Naive thymus-derived CD4-positive, alpha-beta T cell (primary cell): ENCODE measurements at regions not wholly inside any gene's neighbourhood (a gene's known extent, or its start where the extent isn't known, plus 50 kb on each side); places are given as distances from the start of the nearest gene placed in this dataset.

Experiments
- ATAC-seq: fragments of 150-1000 bp; cut with Tn5 transposase; 2 replicates; pipeline ENCODE4 v1.10.0; 2021; ENCODE audit warnings: mild to moderate bottlenecking, moderate library complexity
- CTCF ChIA-PET: fragments of 350-600 bp; sonication (Branson Sonifier 250); formaldehyde crosslinking; loops from one replicate; lab custom pipeline; 2021; ENCODE audit warnings: antibody characterized with exemption; lab: Charles Lee
- POLR2A ChIA-PET: fragments of 350-600 bp; sonication (Branson Sonifier 250); formaldehyde crosslinking; loops from one replicate; lab custom pipeline; 2021; ENCODE audit warnings: antibody characterized with exemption, inconsistent platforms; lab: Charles Lee
- DNase-seq, 9 donors: peaks; one replicate each; pipeline versions ENCODE4 v3.0.0 to v3.0.0-alpha.2; 2020 to 2022; ENCODE audit warnings: mixed read lengths in 1 of 9
- H3K27ac ChIP-seq: one replicate; pipeline ENCODE4 v1.7.0; 2013; ENCODE audit warnings: mild to moderate bottlenecking, low read depth, low read length, moderate library complexity
- H3K27me3 ChIP-seq, 2 donors: one replicate each; pipeline ENCODE4 v1.7.0; 2013; ENCODE audit warnings: low read length in 2 of 2, mild to moderate bottlenecking in 2 of 2, moderate library complexity in 2 of 2; ENCODE audit not compliant: control insufficient read depth in 2 of 2, insufficient read depth in 2 of 2
- H3K36me3 ChIP-seq, 3 experiments: 1 replicate in 2 of 3; 2 replicates in 1 of 3; pipeline ENCODE4 v1.7.0; 2013; ENCODE audit warnings: low read length in 3 of 3, mild to moderate bottlenecking in 3 of 3, moderate library complexity in 1 of 3; ENCODE audit not compliant: insufficient read depth in 3 of 3, control insufficient read depth in 2 of 3
- H3K4me1 ChIP-seq, 2 donors: one replicate each; pipeline ENCODE4 v1.7.0; 2013; ENCODE audit warnings: low read length in 2 of 2, mild to moderate bottlenecking in 2 of 2, moderate library complexity in 1 of 2; ENCODE audit not compliant: control insufficient read depth in 2 of 2, insufficient read depth in 2 of 2
- H3K4me3 ChIP-seq: 2 replicates; pipeline ENCODE4 v1.7.0; 2013; ENCODE audit warnings: mild to moderate bottlenecking, low read length
- H3K9me3 ChIP-seq, 3 experiments: 1 replicate in 2 of 3; 2 replicates in 1 of 3; pipeline ENCODE4 v1.7.0; 2013; ENCODE audit warnings: low read length in 3 of 3; ENCODE audit not compliant: control insufficient read depth in 2 of 3
- H3K27ac Mint-ChIP-seq, 9 donors: one replicate each; pipeline ENCODE4 v1.8.0; 2020 to 2022; ENCODE audit warnings: mixed read lengths in 9 of 9, mild to moderate bottlenecking in 8 of 9, moderate library complexity in 5 of 9, inconsistent platforms in 2 of 9
- H3K27me3 Mint-ChIP-seq, 5 donors: one replicate each; pipeline ENCODE4 v1.8.0; 2021 to 2022; ENCODE audit warnings: mixed read lengths in 5 of 5, mild to moderate bottlenecking in 1 of 5
- H3K36me3 Mint-ChIP-seq, 5 donors: one replicate each; pipeline ENCODE4 v1.8.0; 2020 to 2022; ENCODE audit warnings: mixed read lengths in 5 of 5, mild to moderate bottlenecking in 3 of 5, inconsistent platforms in 1 of 5
- H3K4me1 Mint-ChIP-seq, 7 donors: one replicate each; pipeline ENCODE4 v1.8.0; 2020 to 2022; ENCODE audit warnings: mixed read lengths in 7 of 7, mild to moderate bottlenecking in 3 of 7, inconsistent platforms in 1 of 7
- H3K4me3 Mint-ChIP-seq, 10 donors: one replicate each; pipeline ENCODE4 v1.8.0; 2020 to 2022; ENCODE audit warnings: mild to moderate bottlenecking in 10 of 10, mixed read lengths in 10 of 10, moderate library complexity in 6 of 10, inconsistent platforms in 2 of 10
- H3K9me3 Mint-ChIP-seq, 11 donors: one replicate each; pipeline ENCODE4 v1.8.0; 2020 to 2022; ENCODE audit warnings: mixed read lengths in 11 of 11, mild to moderate bottlenecking in 4 of 11, inconsistent platforms in 1 of 11, moderate library complexity in 1 of 11
- intact Hi-C, 2 donors: fragments of 100-400 bp; cut with micrococcal nuclease; formaldehyde crosslinking; loops; one replicate each; pipeline ENCODE4 v1.15.1; 2023

DNA sequence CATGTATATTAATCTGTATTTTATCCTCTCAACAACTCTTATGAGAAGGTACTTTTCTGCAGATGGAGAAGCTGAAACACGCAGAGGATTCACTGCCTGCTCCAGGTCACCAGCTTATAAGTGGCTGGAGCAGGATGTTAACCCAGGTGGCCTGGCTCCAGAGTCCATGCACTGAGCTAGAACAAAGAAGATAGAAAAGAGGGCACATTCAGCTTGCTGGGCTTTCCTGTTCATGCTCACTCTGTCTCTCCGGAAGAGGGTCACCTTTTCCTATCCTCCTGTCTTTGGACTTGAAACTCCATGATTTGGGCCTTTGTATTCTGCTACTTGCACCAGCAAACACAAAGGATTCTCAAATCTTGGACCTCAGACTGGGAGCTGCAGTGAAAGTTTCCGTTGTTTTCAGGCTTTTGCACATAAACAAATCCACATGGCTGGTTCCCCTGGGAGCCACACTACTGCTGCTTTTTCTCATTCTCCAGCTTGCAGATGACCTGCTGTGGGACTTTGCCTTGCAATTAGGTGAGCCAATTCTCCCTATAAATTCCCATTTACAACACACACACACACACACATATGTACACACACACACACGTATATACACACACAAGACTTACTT lies 117.3 kb upstream of the GRK3 start:
- no peak for ATAC-seq
- H3K36me3 Mint-ChIP-seq: peaks cover 0 to 9% (median 7%) of the 10 kb centered on the region in 5 donors
- intact Hi-C loops: loop anchor here (1.0 to 10.0 kb wide), 6 partner anchors 42 to 888 kb away; partner anchors contain the start of gene GRK3 (in 1 of the 2)
- POLR2A ChIA-PET: no interaction called here
- peaks cover 25 to 41% (median 35%) of the 10 kb centered on the region in 7 donors for H3K4me1 Mint-ChIP-seq
- Histone ChIP-seq H3K27ac (no peak overlapping the region), H3K9me3 (no peaks in the 10 kb centered on the region), H3K4me1 (peaks cover 11 to 33% of the 10 kb centered on the region in 2 donors), H3K4me3 (peak overlapping the region; percentile 81), H3K27me3 (no peaks in the 10 kb centered on the region), H3K36me3 (peaks cover 0 to 3% (median 0%) of the 10 kb centered on the region in 3 experiments)
- peak overlapping the region; percentile 84 to 100 (median 95) for H3K4me3 Mint-ChIP-seq
- CTCF ChIA-PET: interaction anchor here (0.8 to 2.1 kb wide), 6 partner anchors 15 to 885 kb away, joined by 3 to 7 read pairs (median 3); no protein-coding TSS in a partner anchor
- no peaks in the 10 kb centered on the region for H3K27me3 Mint-ChIP-seq
- DNase-seq: peak in 1 of 9 donors; percentile 7
- H3K27ac Mint-ChIP-seq: peak overlapping the region in 7 of 9 donors; percentile 90 to 97 (median 95)
- H3K9me3 Mint-ChIP-seq: peaks cover 0 to 2% (median 0%) of the 10 kb centered on the region in 11 donors

DNA sequence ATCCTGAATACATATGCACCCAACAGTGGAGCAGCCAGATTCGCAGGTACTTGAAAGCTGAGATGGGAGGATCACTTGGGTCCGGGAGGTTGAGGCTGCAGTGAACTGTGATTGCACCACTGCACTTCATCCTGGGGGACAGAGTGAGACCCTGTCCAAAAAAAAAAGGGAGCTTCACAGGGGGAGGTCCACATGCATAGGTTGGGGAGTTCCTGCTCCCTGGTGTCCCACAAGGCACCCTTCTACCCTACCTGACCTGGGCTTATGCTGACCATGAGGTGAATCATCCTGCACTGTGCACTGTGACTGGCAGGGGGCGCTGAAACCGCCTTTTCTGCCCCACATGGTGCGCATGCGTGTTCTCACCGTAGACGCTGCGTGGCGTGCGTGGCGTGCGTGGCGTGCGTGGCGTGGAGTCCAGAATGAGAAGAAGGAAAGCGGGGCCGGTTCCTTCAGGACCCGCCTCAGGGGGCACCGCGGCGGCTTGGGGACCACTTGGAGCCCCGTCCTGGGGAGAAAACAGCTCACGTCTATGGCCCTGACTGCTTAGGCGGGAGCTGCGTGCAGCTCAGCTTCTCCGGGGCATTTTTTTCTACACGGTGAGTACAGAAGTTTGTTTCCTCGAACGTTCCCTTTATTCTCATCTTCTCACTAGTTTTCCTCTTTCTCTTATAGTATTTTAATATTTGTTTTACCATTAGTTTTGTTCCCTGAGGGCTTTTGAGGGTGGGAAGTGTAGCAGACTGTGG lies 116.6 kb upstream of the GRK3 start:
- Mint-ChIP-seq H3K36me3 (peaks cover 0 to 9% (median 7%) of the 10 kb centered on the region in 5 donors), H3K4me1 (peaks cover 32 to 48% (median 42%) of the 10 kb centered on the region in 7 donors), H3K9me3 (peaks cover 0 to 2% (median 0%) of the 10 kb centered on the region in 11 donors), H3K27me3 (no peaks in the 10 kb centered on the region), H3K4me3 (peak overlapping the region; percentile 84 to 100 (median 95)), H3K27ac (peak overlapping the region; percentile 90 to 98 (median 95))
- peak; percentile 71 to 93 (median 88) for DNase-seq
- Histone ChIP-seq H3K4me3 (peak overlapping the region; percentile 81), H3K4me1 (peaks cover 11 to 33% of the 10 kb centered on the region in 2 donors), H3K27ac (peak overlapping the region; percentile 85), H3K36me3 (peaks cover 0 to 3% (median 0%) of the 10 kb centered on the region in 3 experiments), H3K27me3 (no peaks in the 10 kb centered on the region), H3K9me3 (no peaks in the 10 kb centered on the region)
- POLR2A ChIA-PET: no interaction called here
- ATAC-seq: peak; percentile 98
- CTCF ChIA-PET: interaction anchor here (0.8 to 2.1 kb wide), 4 partner anchors 14 to 884 kb away, joined by 3 to 7 read pairs (median 4); no protein-coding TSS in a partner anchor
- intact Hi-C loops: loop anchor here (1.0 to 10.0 kb wide), 10 partner anchors 43 to 887 kb away; partner anchors contain the start of gene GRK3 (in 1 of the 2)

DNA sequence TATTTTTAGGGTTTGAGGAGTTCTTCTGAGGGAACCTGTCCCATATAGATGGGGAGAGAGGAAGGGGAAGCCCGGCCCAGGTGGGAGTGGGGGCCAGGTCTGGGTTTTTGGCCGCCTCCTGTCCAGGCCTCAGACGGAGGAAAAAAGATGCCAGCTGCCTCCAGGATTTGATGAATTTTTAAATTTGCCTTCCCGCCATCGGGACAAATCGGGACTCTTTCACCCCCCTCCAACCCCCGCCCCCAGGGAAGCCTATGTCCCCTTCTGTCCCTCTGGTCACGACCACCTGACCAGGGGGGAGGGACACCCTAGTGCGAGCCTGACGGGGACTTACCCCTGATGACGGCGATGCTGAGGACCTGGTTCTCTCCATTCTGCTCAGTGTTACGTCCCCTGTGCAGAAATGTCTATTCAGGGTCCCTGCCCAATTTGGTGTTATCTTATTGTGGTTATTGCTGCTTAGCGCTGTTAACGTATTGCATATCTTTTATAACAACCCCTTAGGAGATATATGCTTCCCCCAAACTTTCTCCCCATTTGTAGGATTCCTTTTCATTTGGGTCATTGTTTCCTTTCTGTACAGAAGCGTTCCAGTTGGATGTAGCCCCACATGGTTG lies 115.9 kb upstream of the GRK3 start:
- Histone ChIP-seq H3K27me3 (no peaks in the 10 kb centered on the region), H3K4me3 (peak overlapping the region; percentile 81), H3K27ac (peak overlapping the region; percentile 85), H3K4me1 (peaks cover 11 to 33% of the 10 kb centered on the region in 2 donors), H3K36me3 (peaks cover 0 to 7% (median 0%) of the 10 kb centered on the region in 3 experiments), H3K9me3 (no peaks in the 10 kb centered on the region)
- POLR2A ChIA-PET: no interaction called here
- H3K36me3 Mint-ChIP-seq: peaks cover 0 to 9% (median 7%) of the 10 kb centered on the region in 5 donors
- intact Hi-C loops: loop anchor here (1.0 to 10.0 kb wide), 9 partner anchors 44 to 886 kb away; partner anchors contain the start of gene GRK3 (in 1 of the 2)
- CTCF ChIA-PET: interaction anchor here (1.8 to 2.1 kb wide), 2 partner anchors 13 to 884 kb away, joined by 5 to 7 read pairs; no protein-coding TSS in a partner anchor
- ATAC-seq (peak; percentile 42), DNase-seq (peak in 3 of 9 donors; percentile 2 to 33 (median 12))
- peak overlapping the region; percentile 90 to 98 (median 95) for H3K27ac Mint-ChIP-seq
- peaks cover 34 to 53% (median 45%) of the 10 kb centered on the region in 7 donors for H3K4me1 Mint-ChIP-seq
- no peaks in the 10 kb centered on the region for H3K27me3 Mint-ChIP-seq
- peaks cover 0 to 2% (median 0%) of the 10 kb centered on the region in 11 donors for H3K9me3 Mint-ChIP-seq
- H3K4me3 Mint-ChIP-seq: peak overlapping the region; percentile 84 to 100 (median 95)

DNA sequence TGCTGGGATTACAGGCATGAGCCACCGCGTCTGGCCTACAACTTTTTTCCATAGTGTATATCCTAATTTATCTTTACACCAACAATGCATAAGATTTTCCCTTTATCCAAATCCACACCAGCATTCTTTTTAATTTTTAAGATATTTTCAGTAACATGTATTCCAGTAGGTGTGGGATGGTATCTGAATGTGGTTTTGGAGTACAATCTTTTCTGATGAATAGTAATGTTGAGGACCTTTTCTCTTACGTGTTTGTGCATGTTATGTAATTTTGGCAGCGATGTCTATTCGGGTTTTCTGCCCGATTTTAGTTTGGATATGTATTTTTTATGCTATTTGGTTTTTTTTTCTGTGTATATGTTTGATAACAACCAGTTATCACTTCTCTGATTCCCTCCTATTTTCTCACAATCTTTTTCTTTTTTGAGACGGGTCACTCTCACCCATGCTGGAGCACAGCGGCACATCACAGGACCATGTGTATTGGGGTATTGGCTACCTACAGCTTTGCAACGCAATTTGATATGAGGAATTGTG lies 114.6 kb upstream of the GRK3 start:
- Histone ChIP-seq H3K27me3 (no peaks in the 10 kb centered on the region), H3K4me1 (peaks cover 11 to 33% of the 10 kb centered on the region in 2 donors), H3K27ac (no peak overlapping the region), H3K9me3 (no peaks in the 10 kb centered on the region), H3K36me3 (peaks cover 0 to 17% (median 0%) of the 10 kb centered on the region in 3 experiments), H3K4me3 (no peak overlapping the region)
- H3K27me3 Mint-ChIP-seq: no peaks in the 10 kb centered on the region
- peak overlapping the region; percentile 84 to 100 (median 95) for H3K4me3 Mint-ChIP-seq
- peaks cover 0 to 2% (median 0%) of the 10 kb centered on the region in 11 donors for H3K9me3 Mint-ChIP-seq
- intact Hi-C loops: loop anchor here in 1 of 2 donors (2.0 to 10.0 kb wide), 5 partner anchors 45 to 885 kb away; partner anchors contain the start of gene GRK3
- H3K27ac Mint-ChIP-seq: peak overlapping the region in 2 of 9 donors; percentile 33 to 97
- POLR2A ChIA-PET: no interaction called here
- no peak for DNase-seq
- CTCF ChIA-PET: no interaction called here
- ATAC-seq: no peak
- H3K36me3 Mint-ChIP-seq: peaks cover 0 to 17% (median 12%) of the 10 kb centered on the region in 5 donors
- H3K4me1 Mint-ChIP-seq: peaks cover 39 to 64% (median 55%) of the 10 kb centered on the region in 7 donors

DNA sequence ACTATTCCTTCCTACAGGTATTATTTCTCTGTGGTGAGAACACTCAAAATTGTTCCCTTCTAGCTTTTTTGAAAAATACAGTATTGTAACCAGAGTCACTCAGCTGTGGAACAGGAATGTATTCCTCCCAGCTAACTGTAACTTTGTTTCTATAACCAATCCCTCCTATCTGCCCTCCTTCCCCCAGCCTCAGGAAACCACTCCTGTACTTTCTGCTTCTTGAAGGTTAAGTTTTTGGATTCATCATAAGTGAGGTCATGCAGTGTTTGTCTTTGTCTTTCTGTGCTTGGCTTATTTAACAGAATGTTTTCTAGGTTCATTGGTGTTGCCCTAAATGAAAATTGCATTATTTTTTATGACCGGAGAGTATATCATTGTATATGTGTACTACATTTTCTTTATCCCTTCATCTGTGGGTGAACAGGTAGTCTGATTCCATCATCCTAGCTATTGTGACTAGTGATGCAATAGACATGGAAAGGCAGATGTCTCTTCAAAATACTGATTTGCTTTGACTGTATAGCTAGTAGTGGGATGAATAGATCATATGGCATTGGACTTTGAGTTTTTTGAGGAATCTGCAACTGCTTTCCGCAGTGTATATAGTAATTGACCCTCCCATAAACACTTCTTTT lies 112.9 kb upstream of the GRK3 start:
- peaks cover 11 to 33% of the 10 kb centered on the region in 2 donors for H3K4me1 ChIP-seq
- no peak overlapping the region for H3K27ac ChIP-seq
- no peak for ATAC-seq
- intact Hi-C loops: no loop called here
- peaks cover 0 to 23% (median 0%) of the 10 kb centered on the region in 3 experiments for H3K36me3 ChIP-seq
- Mint-ChIP-seq H3K4me1 (peaks cover 41 to 68% (median 56%) of the 10 kb centered on the region in 7 donors), H3K36me3 (peaks cover 0 to 19% (median 14%) of the 10 kb centered on the region in 5 donors), H3K9me3 (peaks cover 0 to 2% (median 0%) of the 10 kb centered on the region in 11 donors), H3K4me3 (peak overlapping the region in 9 of 10 donors; percentile 1 to 52 (median 32)), H3K27ac (peak overlapping the region in 6 of 9 donors; percentile 2 to 73 (median 56)), H3K27me3 (no peaks in the 10 kb centered on the region)
- no peak overlapping the region for H3K4me3 ChIP-seq
- POLR2A ChIA-PET: interaction anchor here (0.6 kb wide), 1 partner anchor 229 kb away, joined by 3 read pairs; no protein-coding TSS in a partner anchor
- DNase-seq: no peak
- CTCF ChIA-PET: no interaction called here
- H3K9me3 ChIP-seq: no peaks in the 10 kb centered on the region
- no peaks in the 10 kb centered on the region for H3K27me3 ChIP-seq
